Skeletal muscle cell (primary cell): ENCODE measurements at regions not wholly inside any gene's neighbourhood (a gene's known extent, or its start where the extent isn't known, plus 50 kb on each side); places are given as distances from the start of the nearest gene placed in this dataset.
"Not testable (repeated sequence)": the region's sequence is repeated elsewhere in the genome, so short reads cannot be mapped to it uniquely, and the experiment has no call there.

Source experiments
- DNase-seq: peaks from one replicate; pipeline ENCODE4 v3.0.0-alpha.2; 2010; ENCODE audit warnings: low read depth
- H3K4me3 ChIP-seq: 2 replicates; pipeline ENCODE4 v1.5.1; 2011; ENCODE audit warnings: low read depth, mild to moderate bottlenecking, control low read depth, low read length, moderate library complexity

DNA sequence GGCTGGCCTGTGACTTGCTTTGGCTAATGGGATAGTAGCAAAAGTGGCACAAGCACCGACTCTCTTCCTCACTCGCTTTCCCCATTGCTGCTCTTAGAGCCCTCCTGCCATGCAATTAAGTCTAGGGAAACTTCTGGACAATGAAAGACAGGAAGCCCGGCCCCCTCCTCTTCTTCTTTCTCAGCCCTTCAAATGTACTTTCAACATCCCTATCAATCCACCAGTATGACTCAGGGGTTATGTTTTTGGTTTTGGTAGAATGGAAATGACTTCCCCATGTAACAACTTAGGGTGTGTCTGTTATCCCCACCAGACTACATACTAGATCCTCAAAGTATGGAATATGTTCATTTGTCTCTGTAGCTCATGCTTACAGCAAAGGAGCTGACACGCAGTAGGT, 139.0 kb upstream of the GDF10 start:
- H3K4me3 ChIP-seq = no peak overlapping the region
- no peak for DNase-seq

DNA sequence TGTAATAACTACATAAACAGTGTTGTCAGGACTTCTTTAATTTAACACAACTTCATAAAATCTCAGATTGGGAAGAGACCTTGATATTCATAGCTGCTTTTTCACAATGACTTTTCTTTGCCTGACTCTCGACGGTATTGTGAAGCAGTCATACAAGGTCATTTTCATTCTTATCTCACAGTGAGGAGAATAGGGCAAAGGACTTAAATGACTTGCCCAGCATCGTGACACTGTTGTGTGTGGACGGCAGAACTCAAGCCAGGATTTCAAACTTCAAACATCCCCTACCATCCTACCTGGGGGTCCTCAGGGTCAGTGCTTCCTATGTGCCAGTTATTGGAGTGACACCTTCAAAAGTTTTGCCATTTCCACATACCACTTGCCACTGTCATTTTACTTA, 138.5 kb upstream of the GDF10 start:
- DNase-seq = no peak
- H3K4me3 ChIP-seq = no peak overlapping the region

DNA sequence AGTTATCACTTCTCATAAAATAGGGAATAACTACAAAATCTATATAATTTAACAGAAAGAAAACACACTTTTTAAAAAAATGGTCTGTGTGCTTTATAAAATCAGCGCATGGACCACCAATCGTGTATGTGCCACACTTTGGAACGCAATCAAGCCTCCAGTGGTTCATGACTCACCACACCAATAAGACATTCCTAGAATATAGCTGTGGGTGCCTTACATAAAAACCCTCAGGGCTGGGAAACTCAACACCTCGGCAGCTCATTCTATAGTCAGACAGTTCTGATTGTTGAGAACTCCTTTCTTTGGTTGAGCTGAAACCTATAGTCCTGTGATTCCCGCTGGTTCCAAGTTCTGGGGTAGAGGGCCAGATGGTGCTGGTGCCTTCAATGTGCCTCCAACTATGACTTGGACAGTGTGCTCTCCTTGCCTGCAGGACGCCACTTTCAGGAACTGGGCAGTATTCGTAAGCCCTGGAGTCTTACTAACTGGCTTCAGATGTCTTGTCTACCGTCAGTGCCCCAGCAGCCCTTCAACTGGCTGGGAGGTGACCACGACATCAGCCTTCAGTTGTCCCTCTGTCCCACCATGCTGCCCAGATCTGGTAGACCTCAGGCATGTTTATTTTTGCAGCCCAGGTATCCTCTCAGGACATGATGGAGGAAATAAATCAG, 135.7 kb upstream of the GDF10 start:
- DNase-seq = peak; percentile 21
- H3K4me3 ChIP-seq = no peak overlapping the region

- no peak for DNase-seq
- no peak overlapping the region for H3K4me3 ChIP-seq
Observed at GRCh38 chr10:47164800-47165128, 135.2 kb upstream of the GDF10 start.

DNA sequence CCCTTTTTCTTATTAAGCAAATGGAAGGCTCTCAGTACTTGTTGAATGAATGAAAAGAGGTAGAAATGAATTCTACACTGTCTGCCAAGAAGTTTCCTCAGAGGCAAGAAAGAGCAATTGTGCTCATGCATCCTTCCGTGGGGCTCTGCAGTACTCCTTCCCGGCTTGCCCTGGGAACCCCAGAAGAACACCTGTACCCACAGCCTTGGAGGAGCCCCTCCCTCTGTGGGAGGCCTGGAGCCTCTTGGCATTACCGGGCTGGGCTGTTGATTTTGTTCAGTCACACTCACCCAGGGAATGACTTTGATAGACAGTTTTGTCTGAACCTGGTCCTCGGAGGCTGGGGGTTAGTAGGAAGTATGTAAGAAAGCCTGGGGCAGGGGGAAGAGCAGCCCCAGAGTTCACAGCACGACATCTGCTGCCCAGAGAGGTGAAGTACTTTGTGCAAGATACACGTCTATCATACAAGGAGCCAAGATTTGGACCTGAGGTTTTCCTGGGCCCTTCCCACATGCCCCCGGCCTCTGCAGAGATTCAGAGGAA, 134.8 kb upstream of the GDF10 start:
- H3K4me3 ChIP-seq = peak overlapping the region; percentile 13
- DNase-seq = no peak

DNA sequence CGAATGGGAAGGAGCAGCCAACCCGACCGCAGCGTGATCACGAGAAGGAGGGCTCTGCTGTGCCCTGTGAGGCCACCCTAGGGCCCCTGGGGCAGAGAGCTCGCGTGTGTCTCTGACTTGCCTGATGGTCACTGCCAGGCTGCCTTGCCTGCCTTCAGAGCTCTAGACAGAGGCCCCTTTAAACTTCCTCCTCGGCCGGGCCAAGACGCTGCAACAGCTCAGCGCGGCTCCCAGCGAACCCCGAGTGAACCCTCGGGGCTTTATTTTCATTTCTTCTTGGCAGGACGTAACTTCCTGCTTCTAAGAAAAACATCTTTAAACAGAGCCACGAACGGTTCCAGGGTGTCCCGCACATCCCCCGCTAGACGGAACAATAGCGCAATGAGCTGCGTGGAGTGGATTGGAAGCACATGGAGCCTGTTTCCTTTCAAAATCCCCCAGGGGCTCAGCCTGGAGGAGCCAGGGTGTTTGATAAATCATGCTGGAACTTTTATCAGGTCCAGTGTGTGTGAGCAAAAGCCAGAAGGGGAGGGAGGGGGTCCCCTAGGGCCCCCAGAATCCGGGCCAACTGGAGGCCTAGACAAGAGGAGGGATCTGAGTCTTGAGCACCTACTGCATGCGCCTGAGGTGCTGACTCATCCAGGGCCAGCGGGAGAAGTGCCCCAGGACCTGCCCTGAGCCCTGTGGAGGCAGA, 134.1 kb upstream of the GDF10 start:
- peak; percentile 15 for DNase-seq
- H3K4me3 ChIP-seq = peak overlapping the region; percentile 13

DNA sequence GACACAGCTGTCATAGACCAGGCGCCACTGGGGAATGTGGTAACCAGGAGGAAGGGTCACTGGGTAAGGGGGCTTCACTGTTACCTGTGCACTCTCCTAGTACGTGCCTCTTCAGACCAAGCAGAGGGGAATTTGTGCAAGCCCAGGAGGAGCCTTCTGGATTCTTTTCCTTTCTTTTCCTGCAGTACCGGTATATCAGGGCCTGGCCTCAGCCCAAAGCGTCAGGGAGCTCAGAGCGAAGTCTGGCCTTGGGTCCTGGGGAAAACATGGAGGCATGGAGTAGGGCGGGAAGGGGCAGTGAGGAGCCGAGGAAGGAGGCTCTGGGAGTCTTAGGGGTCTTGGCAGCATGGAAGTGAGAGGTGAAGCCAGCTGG, 133.6 kb upstream of the GDF10 start:
- DNase-seq = no peak
- H3K4me3 ChIP-seq = no peak overlapping the region

DNA sequence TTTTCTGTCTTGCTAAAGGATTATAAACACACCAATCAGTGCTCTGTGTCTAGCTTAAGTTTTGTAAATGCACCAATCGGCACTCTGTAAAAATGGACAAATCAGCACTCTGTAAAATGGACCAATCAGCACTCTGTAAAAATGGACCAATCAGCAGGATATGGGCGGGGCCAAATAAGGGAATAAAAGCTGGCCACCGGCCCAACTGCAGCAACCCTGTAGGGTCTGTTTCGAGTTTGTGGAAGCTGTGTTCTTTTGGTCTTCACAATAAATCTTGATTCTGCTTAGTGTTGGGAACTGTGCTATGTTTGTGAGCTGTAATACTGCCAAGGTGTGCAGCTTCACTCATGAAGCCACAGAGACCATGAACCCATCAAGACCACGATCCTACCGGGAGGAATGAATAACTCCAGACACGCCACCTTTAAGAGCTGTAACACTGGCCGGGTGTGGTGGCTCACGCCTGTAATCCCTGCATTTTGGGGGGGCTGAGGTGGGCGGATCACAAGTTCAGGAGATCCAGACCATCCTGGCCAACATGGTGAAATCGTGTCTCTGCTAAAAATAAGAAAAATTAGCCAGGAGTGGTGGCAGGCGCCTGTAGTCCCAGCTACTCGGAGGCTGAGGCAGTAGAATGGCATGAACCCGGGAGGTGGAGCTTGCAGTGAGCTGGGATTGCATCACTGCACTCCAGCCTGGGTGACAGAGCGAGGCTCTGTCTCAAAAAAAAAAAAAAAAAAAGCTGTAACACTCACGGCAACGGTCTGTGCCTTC, 133.0 kb upstream of the GDF10 start:
- not testable (repeated sequence) for DNase-seq, H3K4me3 ChIP-seq

- H3K4me3 ChIP-seq = no peak overlapping the region
- no peak for DNase-seq
Observed at GRCh38 chr10:47167591-47167990, 132.4 kb upstream of the GDF10 start.

- H3K4me3 ChIP-seq = no peak overlapping the region
- DNase-seq = no peak
Observed at GRCh38 chr10:47169581-47169980, 130.4 kb upstream of the GDF10 start.

- no peak for DNase-seq
- H3K4me3 ChIP-seq = no peak overlapping the region
Observed at GRCh38 chr10:47173929-47174442, 126.0 kb upstream of the GDF10 start.

DNA sequence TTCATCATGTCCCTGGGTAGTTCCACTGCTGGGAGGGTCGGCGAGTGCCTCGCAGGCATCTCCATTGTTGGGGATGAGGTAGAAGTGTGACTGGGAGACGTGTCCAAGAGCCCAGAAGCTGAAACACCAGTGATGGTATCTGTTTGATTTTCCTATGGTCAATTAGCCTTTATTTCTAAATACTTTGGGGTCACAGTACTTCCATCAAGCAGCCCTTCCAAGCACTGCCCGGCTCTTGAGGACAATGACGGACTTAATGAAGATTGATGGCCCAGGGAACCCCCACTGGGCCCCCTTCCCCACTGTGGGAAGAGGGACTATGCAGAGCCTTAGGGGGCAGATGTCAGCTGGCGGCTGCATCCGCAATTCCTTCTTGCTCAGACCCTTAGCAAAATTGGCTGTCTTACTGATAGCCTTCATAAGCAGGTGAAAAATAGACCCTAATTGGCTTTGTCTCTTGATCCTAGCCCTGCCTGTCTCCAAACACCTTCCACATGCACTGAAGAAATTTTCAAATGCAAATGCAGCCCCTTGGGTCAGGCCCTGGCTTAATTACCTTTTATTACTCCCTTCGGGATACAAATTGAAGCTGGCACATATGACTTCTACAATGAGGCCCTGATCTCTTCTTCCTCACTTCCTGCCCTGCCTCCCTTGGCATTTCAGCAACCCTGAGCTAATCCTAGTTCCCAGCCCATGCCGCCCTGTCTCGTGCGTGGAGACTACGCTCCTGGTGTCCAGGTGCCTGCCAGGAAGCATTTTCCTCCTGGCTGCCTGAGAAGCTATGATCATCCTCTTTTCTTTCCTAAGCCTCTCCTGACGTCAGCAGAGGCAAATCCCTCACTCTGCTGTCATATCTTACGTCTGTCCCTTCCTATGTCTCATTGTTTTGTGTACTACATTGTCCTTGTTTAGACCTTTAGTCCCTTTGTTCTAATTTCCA, 124.5 kb upstream of the GDF10 start:
- DNase-seq = no peak
- H3K4me3 ChIP-seq = no peak overlapping the region

- no peak for DNase-seq
Observed at GRCh38 chr10:47176206-47176902, 123.6 kb upstream of the GDF10 start.

GRCh38 chr10:47176903-47177868, 122.8 kb upstream of the GDF10 start:
- no peak overlapping the region for H3K4me3 ChIP-seq
- no peak for DNase-seq

More at GRCh38 chr10:47176206-47176902, 123.6 kb upstream of the GDF10 start:
- H3K4me3 ChIP-seq = no peak overlapping the region

DNA sequence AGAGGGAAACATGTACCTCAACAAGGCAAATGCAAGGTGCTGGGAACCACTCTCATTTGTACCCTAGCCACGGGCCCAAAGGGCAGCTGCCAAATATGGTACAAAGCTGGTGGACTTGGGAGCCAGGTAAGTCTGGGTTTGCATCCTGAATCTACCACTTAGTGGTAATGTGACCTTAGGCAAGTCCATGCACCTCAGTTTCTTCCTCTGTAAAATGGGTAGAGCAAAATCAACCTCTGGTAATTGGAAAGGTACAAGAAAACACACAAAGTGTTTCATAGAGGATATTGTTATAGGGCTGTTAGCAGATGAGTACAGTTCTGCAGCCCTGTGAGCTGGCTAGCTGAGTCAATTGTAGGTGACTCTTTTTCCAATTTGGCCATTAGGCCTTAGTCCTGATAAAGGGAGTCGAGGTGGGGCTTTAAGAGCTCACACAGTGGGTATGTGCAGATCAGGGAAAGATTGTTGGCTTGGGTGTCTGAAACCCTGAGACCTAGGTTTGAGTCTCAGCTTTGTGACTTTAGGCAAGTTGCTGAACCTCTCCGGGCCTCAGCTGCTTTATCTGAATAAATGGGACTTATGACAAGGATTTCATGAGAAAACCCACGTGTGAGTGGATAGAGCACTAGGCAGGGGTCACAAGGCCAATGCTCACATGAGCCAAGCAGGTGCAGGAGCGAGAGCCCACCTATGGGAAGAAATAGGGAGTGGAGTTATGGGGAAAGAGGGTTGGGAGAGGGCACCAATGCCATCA, 121.3 kb upstream of the GDF10 start:
- DNase-seq = no peak
- H3K4me3 ChIP-seq = no peak overlapping the region

GRCh38 chr10:47179291-47179647, 120.7 kb upstream of the GDF10 start:
- no peak overlapping the region for H3K4me3 ChIP-seq
- no peak for DNase-seq
